ENCODE measurements at regions not wholly inside any gene's neighbourhood (a gene's known extent, or its start where the extent isn't known, plus 50 kb on each side); places are given as distances from the start of the nearest gene placed in this dataset.

- no peak for ATAC-seq (ENCODE audit: low FRiP score)
- intact Hi-C loops (cut with DNase I) = no loop called here
- 25 to 40% methylated on average over 5 of the region's 5 CpGs for WGBS, 2 donors
These were observed 130.4 kb downstream of the OLIG3 start for GRCh38 chr6:137363805-137364138.

GRCh38 chr6:137362878-137363804 is 131.1 kb downstream of the OLIG3 start:
- intact Hi-C loops (cut with DNase I) = no loop called here
- WGBS, 2 donors = 61 to 64% methylated on average over 16 of the region's 16 CpGs
- ATAC-seq (ENCODE audit: low FRiP score) = no peak

More at GRCh38 chr6:137363805-137364138, 130.4 kb downstream of the OLIG3 start:
- no peaks in the 10 kb centered on the region for H3K27me3 ChIP-seq (ENCODE audit: control insufficient read depth in 1 of 2, insufficient read depth in 2 of 2, low read length in 1 of 2)
- H3K4me1 ChIP-seq (ENCODE audit: control insufficient read depth in 1 of 2, insufficient read depth in 2 of 2, low read length in 2 of 2) = no peaks in the 10 kb centered on the region
- no peak for DNase-seq
- no peak overlapping the region for H3K4me3 ChIP-seq (ENCODE audit: low read length in 2 of 2)
- no peaks in the 10 kb centered on the region for H3K36me3 ChIP-seq (ENCODE audit: control insufficient read depth in 1 of 2, insufficient read depth in 2 of 2, low read length in 1 of 2)
- no peaks in the 10 kb centered on the region for H3K9me3 ChIP-seq (ENCODE audit: control insufficient read depth, low read length)
- H3K27ac ChIP-seq (ENCODE audit: low read depth in 1 of 2, low read length in 2 of 2) = no peak overlapping the region

GRCh38 chr6:137361701-137362100 is 132.5 kb downstream of the OLIG3 start:
- H3K4me3 ChIP-seq (ENCODE audit: low read length in 2 of 2) = no peak overlapping the region
- intact Hi-C loops (cut with DNase I) = no loop called here
- DNase-seq = no peak
- peaks cover 2% of the 10 kb centered on the region for H3K9me3 ChIP-seq (ENCODE audit: control insufficient read depth, low read length)
- H3K36me3 ChIP-seq (ENCODE audit: control insufficient read depth in 1 of 2, insufficient read depth in 2 of 2, low read length in 1 of 2) = no peaks in the 10 kb centered on the region
- no peaks in the 10 kb centered on the region for H3K27me3 ChIP-seq (ENCODE audit: control insufficient read depth in 1 of 2, insufficient read depth in 2 of 2, low read length in 1 of 2)
- ATAC-seq (ENCODE audit: low FRiP score) = no peak
- no peak overlapping the region for H3K27ac ChIP-seq (ENCODE audit: low read depth in 1 of 2, low read length in 2 of 2)
- H3K4me1 ChIP-seq (ENCODE audit: control insufficient read depth in 1 of 2, insufficient read depth in 2 of 2, low read length in 2 of 2) = no peaks in the 10 kb centered on the region

More at GRCh38 chr6:137362878-137363804, 131.1 kb downstream of the OLIG3 start:
- H3K36me3 ChIP-seq (ENCODE audit: control insufficient read depth in 1 of 2, insufficient read depth in 2 of 2, low read length in 1 of 2) = no peaks in the 10 kb centered on the region
- peaks cover 1% of the 10 kb centered on the region for H3K9me3 ChIP-seq (ENCODE audit: control insufficient read depth, low read length)
- no peak overlapping the region for H3K4me3 ChIP-seq (ENCODE audit: low read length in 2 of 2)
- H3K4me1 ChIP-seq (ENCODE audit: control insufficient read depth in 1 of 2, insufficient read depth in 2 of 2, low read length in 2 of 2) = no peaks in the 10 kb centered on the region
- DNase-seq = no peak
- no peaks in the 10 kb centered on the region for H3K27me3 ChIP-seq (ENCODE audit: control insufficient read depth in 1 of 2, insufficient read depth in 2 of 2, low read length in 1 of 2)
- H3K27ac ChIP-seq (ENCODE audit: low read depth in 1 of 2, low read length in 2 of 2) = no peak overlapping the region

- Histone ChIP-seq H3K36me3 (ENCODE audit: control insufficient read depth in 1 of 2, insufficient read depth in 2 of 2, low read length in 1 of 2) (no peaks in the 10 kb centered on the region), H3K9me3 (ENCODE audit: control insufficient read depth, low read length) (peaks cover 2% of the 10 kb centered on the region), H3K4me1 (ENCODE audit: control insufficient read depth in 1 of 2, insufficient read depth in 2 of 2, low read length in 2 of 2) (no peaks in the 10 kb centered on the region), H3K27ac (ENCODE audit: low read depth in 1 of 2, low read length in 2 of 2) (no peak overlapping the region), H3K27me3 (ENCODE audit: control insufficient read depth in 1 of 2, insufficient read depth in 2 of 2, low read length in 1 of 2) (no peaks in the 10 kb centered on the region), H3K4me3 (ENCODE audit: low read length in 2 of 2) (no peak overlapping the region)
- intact Hi-C loops (cut with DNase I) = no loop called here
- 50 to 58% methylated on average over 3 of the region's 3 CpGs for WGBS, 2 donors
- ATAC-seq (ENCODE audit: low FRiP score) (no peak), DNase-seq (no peak)
These were observed 135.9 kb downstream of the OLIG3 start for GRCh38 chr6:137358273-137358672.

GRCh38 chr6:137357948-137358266 is 136.3 kb downstream of the OLIG3 start:
- H3K4me3 ChIP-seq (ENCODE audit: low read length in 2 of 2) = no peak overlapping the region
- H3K27ac ChIP-seq (ENCODE audit: low read depth in 1 of 2, low read length in 2 of 2) = no peak overlapping the region
- no peaks in the 10 kb centered on the region for H3K36me3 ChIP-seq (ENCODE audit: control insufficient read depth in 1 of 2, insufficient read depth in 2 of 2, low read length in 1 of 2)
- DNase-seq (no peak), ATAC-seq (ENCODE audit: low FRiP score) (no peak)
- H3K27me3 ChIP-seq (ENCODE audit: control insufficient read depth in 1 of 2, insufficient read depth in 2 of 2, low read length in 1 of 2) = no peaks in the 10 kb centered on the region
- H3K4me1 ChIP-seq (ENCODE audit: control insufficient read depth in 1 of 2, insufficient read depth in 2 of 2, low read length in 2 of 2) = no peaks in the 10 kb centered on the region
- peaks cover 2% of the 10 kb centered on the region for H3K9me3 ChIP-seq (ENCODE audit: control insufficient read depth, low read length)
- intact Hi-C loops (cut with DNase I) = no loop called here

- H3K9me3 ChIP-seq (ENCODE audit: control insufficient read depth, low read length) = peaks cover 2% of the 10 kb centered on the region
- 41 to 43% methylated on average over 14 of the region's 14 CpGs for whole genome bisulfite sequencing, 2 donors
- DNase-seq (no peak), ATAC-seq (ENCODE audit: low FRiP score) (no peak)
- no peaks in the 10 kb centered on the region for H3K27me3 ChIP-seq (ENCODE audit: control insufficient read depth in 1 of 2, insufficient read depth in 2 of 2, low read length in 1 of 2)
- H3K4me3 ChIP-seq (ENCODE audit: low read length in 2 of 2) = no peak overlapping the region
- H3K36me3 ChIP-seq (ENCODE audit: control insufficient read depth in 1 of 2, insufficient read depth in 2 of 2, low read length in 1 of 2) = no peaks in the 10 kb centered on the region
- intact Hi-C loops (cut with DNase I) = no loop called here
- no peak overlapping the region for H3K27ac ChIP-seq (ENCODE audit: low read depth in 1 of 2, low read length in 2 of 2)
- H3K4me1 ChIP-seq (ENCODE audit: control insufficient read depth in 1 of 2, insufficient read depth in 2 of 2, low read length in 2 of 2) = no peaks in the 10 kb centered on the region
These were observed 136.8 kb downstream of the OLIG3 start for GRCh38 chr6:137357263-137357947.

GRCh38 chr6:137353842-137354397 is 134.7 kb upstream of the IFNGR1 start:
- Histone ChIP-seq H3K27me3 (ENCODE audit: control insufficient read depth in 1 of 2, insufficient read depth in 2 of 2, low read length in 1 of 2) (peaks cover 0 to 2% of the 10 kb centered on the region in 2 donors), H3K9me3 (ENCODE audit: control insufficient read depth, low read length) (peaks cover 2% of the 10 kb centered on the region), H3K4me3 (ENCODE audit: low read length in 2 of 2) (no peak overlapping the region), H3K36me3 (ENCODE audit: control insufficient read depth in 1 of 2, insufficient read depth in 2 of 2, low read length in 1 of 2) (no peaks in the 10 kb centered on the region), H3K4me1 (ENCODE audit: control insufficient read depth in 1 of 2, insufficient read depth in 2 of 2, low read length in 2 of 2) (no peaks in the 10 kb centered on the region), H3K27ac (ENCODE audit: low read depth in 1 of 2, low read length in 2 of 2) (no peak overlapping the region)
- DNase-seq (no peak), ATAC-seq (ENCODE audit: low FRiP score) (no peak)
- intact Hi-C loops (cut with DNase I) = no loop called here
- WGBS, 2 donors = 68 to 75% methylated on average over 7 of the region's 7 CpGs

- no peak overlapping the region for H3K27ac ChIP-seq (ENCODE audit: low read depth in 1 of 2, low read length in 2 of 2)
- peaks cover 0 to 2% of the 10 kb centered on the region in 2 donors for H3K27me3 ChIP-seq (ENCODE audit: control insufficient read depth in 1 of 2, insufficient read depth in 2 of 2, low read length in 1 of 2)
- no peak for ATAC-seq (ENCODE audit: low FRiP score)
- intact Hi-C loops (cut with DNase I) = no loop called here
- no peaks in the 10 kb centered on the region for H3K36me3 ChIP-seq (ENCODE audit: control insufficient read depth in 1 of 2, insufficient read depth in 2 of 2, low read length in 1 of 2)
- no peak for DNase-seq
- 59 to 64% methylated on average over 2 of the region's 2 CpGs for WGBS, 2 donors
- peaks cover 2% of the 10 kb centered on the region for H3K9me3 ChIP-seq (ENCODE audit: control insufficient read depth, low read length)
- H3K4me1 ChIP-seq (ENCODE audit: control insufficient read depth in 1 of 2, insufficient read depth in 2 of 2, low read length in 2 of 2) = no peaks in the 10 kb centered on the region
- no peak overlapping the region for H3K4me3 ChIP-seq (ENCODE audit: low read length in 2 of 2)
These were observed 134.2 kb upstream of the IFNGR1 start for GRCh38 chr6:137353346-137353745.

- no peak for DNase-seq
- ATAC-seq (ENCODE audit: low FRiP score) = no peak
- H3K9me3 ChIP-seq (ENCODE audit: control insufficient read depth, low read length) = no peaks in the 10 kb centered on the region
- H3K4me3 ChIP-seq (ENCODE audit: low read length in 2 of 2) = no peak overlapping the region
- H3K27ac ChIP-seq (ENCODE audit: low read depth in 1 of 2, low read length in 2 of 2) = no peak overlapping the region
- WGBS, 2 donors = 22 to 34% methylated on average over 6 of the region's 6 CpGs
- peaks cover 0 to 2% of the 10 kb centered on the region in 2 donors for H3K27me3 ChIP-seq (ENCODE audit: control insufficient read depth in 1 of 2, insufficient read depth in 2 of 2, low read length in 1 of 2)
- no peaks in the 10 kb centered on the region for H3K4me1 ChIP-seq (ENCODE audit: control insufficient read depth in 1 of 2, insufficient read depth in 2 of 2, low read length in 2 of 2)
- intact Hi-C loops (cut with DNase I) = no loop called here
- no peaks in the 10 kb centered on the region for H3K36me3 ChIP-seq (ENCODE audit: control insufficient read depth in 1 of 2, insufficient read depth in 2 of 2, low read length in 1 of 2)
These were observed 133.7 kb upstream of the IFNGR1 start for GRCh38 chr6:137352859-137353258.

Data from aorta (tissue), 5 donors.